CD4-positive, alpha-beta T cell (primary cell): ENCODE measurements at regions not wholly inside any gene's neighbourhood (a gene's known extent, or its start where the extent isn't known, plus 50 kb on each side); places are given as distances from the start of the nearest gene placed in this dataset.

Experiments used
- ATAC-seq: fragments of 200-7000 bp; cut with Tn5 transposase; one replicate; pipeline ENCODE4 v1.10.0; 2022; ENCODE audit warnings: mild to moderate bottlenecking; ENCODE audit not compliant: poor library complexity
- CTCF ChIA-PET: fragments of 350-600 bp; sonication (Branson Sonifier 250); formaldehyde crosslinking; loops from one replicate; lab custom pipeline; 2021; ENCODE audit warnings: antibody characterized with exemption, inconsistent platforms; lab: Charles Lee
- POLR2A ChIA-PET: fragments of 350-600 bp; sonication (Branson Sonifier 250); formaldehyde crosslinking; loops from one replicate; lab custom pipeline; 2021; ENCODE audit warnings: antibody characterized with exemption, inconsistent platforms; lab: Charles Lee
- DNase-seq, 14 experiments: peaks; one replicate each; pipeline ENCODE4 v3.0.0-alpha.2; 2013 to 2020; ENCODE audit warnings: mixed read lengths in 2 of 14
- H3K27ac ChIP-seq, 2 donors: one replicate each; pipeline versions ENCODE4 v1.5.1 to v1.7.0; 2013; ENCODE audit warnings: low read length in 2 of 2, low read depth in 1 of 2, mild to moderate bottlenecking in 1 of 2
- H3K27me3 ChIP-seq, 2 experiments: 1 replicate in 1 of 2; 2 replicates in 1 of 2; pipeline versions ENCODE4 v1.6.1 to v1.7.0; 2013; ENCODE audit warnings: low read length in 2 of 2, control low read depth in 1 of 2, mild to moderate bottlenecking in 1 of 2, moderate library complexity in 1 of 2; ENCODE audit not compliant: insufficient read depth in 2 of 2, control insufficient read depth in 1 of 2
- H3K36me3 ChIP-seq: one replicate; pipeline ENCODE4 v1.6.1; 2013; ENCODE audit warnings: low read length, control low read depth; ENCODE audit not compliant: insufficient read depth
- H3K4me1 ChIP-seq: one replicate; pipeline ENCODE4 v1.6.1; 2013; ENCODE audit warnings: low read length, control low read depth; ENCODE audit not compliant: insufficient read depth
- H3K4me3 ChIP-seq: one replicate; pipeline ENCODE4 v1.5.1; 2013; ENCODE audit warnings: mild to moderate bottlenecking, low read length, moderate library complexity
- H3K9me3 ChIP-seq, 2 experiments: 1 replicate in 1 of 2; 2 replicates in 1 of 2; pipeline versions ENCODE4 v1.6.1 to v1.7.0; 2013; ENCODE audit warnings: low read length in 2 of 2, mild to moderate bottlenecking in 2 of 2, control low read depth in 1 of 2, moderate library complexity in 1 of 2; ENCODE audit not compliant: control insufficient read depth in 1 of 2, insufficient read depth in 1 of 2
- H3K27ac Mint-ChIP-seq: one replicate; pipeline ENCODE4 v1.8.0; 2020; ENCODE audit warnings: mixed read lengths
- H3K27me3 Mint-ChIP-seq: one replicate; pipeline ENCODE4 v1.8.0; 2021; ENCODE audit warnings: mixed read lengths
- H3K36me3 Mint-ChIP-seq: one replicate; pipeline ENCODE4 v1.8.0; 2021; ENCODE audit warnings: low read depth, mixed read lengths
- H3K4me1 Mint-ChIP-seq: one replicate; pipeline ENCODE4 v1.8.0; 2021; ENCODE audit warnings: low read depth, mixed read lengths
- H3K4me3 Mint-ChIP-seq: one replicate; pipeline ENCODE4 v1.8.0; 2020; ENCODE audit warnings: mild to moderate bottlenecking, mixed read lengths
- H3K9me3 Mint-ChIP-seq: one replicate; pipeline ENCODE4 v1.8.0; 2020; ENCODE audit warnings: mixed read lengths
- CTCF ChIP-seq: fragments of 200-600 bp; IDR thresholded peaks from one replicate; pipeline ENCODE4 v1.8.0; 2022; ENCODE audit warnings: antibody characterized with exemption, mild to moderate bottlenecking
- intact Hi-C, 2 experiments: fragments of 100-400 bp; cut with DNase I in 1 of 2; cut with micrococcal nuclease in 1 of 2; formaldehyde crosslinking; loops; one replicate each; pipeline versions ENCODE4 v1.15.1 to v1.9.0; 2023 to 2025; cut with DNase I, micrococcal nuclease

- Histone ChIP-seq H3K27me3 (no peaks in the 10 kb centered on the region), H3K4me1 (no peaks in the 10 kb centered on the region), H3K36me3 (no peaks in the 10 kb centered on the region), H3K27ac (no peak overlapping the region), H3K4me3 (no peak overlapping the region), H3K9me3 (peaks cover 0 to 8% of the 10 kb centered on the region in 2 experiments)
- DNase-seq (no peak), ATAC-seq (no peak)
- peaks cover 8% of the 10 kb centered on the region for H3K9me3 Mint-ChIP-seq
- intact Hi-C loops: no loop called here
- POLR2A ChIA-PET: no interaction called here
- no peak for TF ChIP-seq CTCF
- H3K27me3 Mint-ChIP-seq: no peaks in the 10 kb centered on the region
- CTCF ChIA-PET: no interaction called here
- no peaks in the 10 kb centered on the region for H3K36me3 Mint-ChIP-seq
- no peak overlapping the region for H3K4me3 Mint-ChIP-seq
- no peak overlapping the region for H3K27ac Mint-ChIP-seq
- no peaks in the 10 kb centered on the region for H3K4me1 Mint-ChIP-seq
These were observed 194.4 kb upstream of the PCDH7 start for GRCh38 chr4:30525662-30526315.

- H3K27ac ChIP-seq: no peak overlapping the region
- Mint-ChIP-seq H3K27ac (no peak overlapping the region), H3K4me3 (no peak overlapping the region), H3K36me3 (no peaks in the 10 kb centered on the region), H3K4me1 (no peaks in the 10 kb centered on the region), H3K27me3 (no peaks in the 10 kb centered on the region), H3K9me3 (peaks cover 3% of the 10 kb centered on the region)
- CTCF ChIA-PET: interaction anchor here (0.6 kb wide), 1 partner anchor 297 kb away, joined by 3 read pairs; no protein-coding TSS in a partner anchor
- intact Hi-C loops: no loop called here
- POLR2A ChIA-PET: no interaction called here
- no peaks in the 10 kb centered on the region for H3K27me3 ChIP-seq
- no peak overlapping the region for H3K4me3 ChIP-seq
- no peak for DNase-seq
- no peaks in the 10 kb centered on the region for H3K36me3 ChIP-seq
- no peaks in the 10 kb centered on the region for H3K4me1 ChIP-seq
- ATAC-seq: no peak
- no peak for TF ChIP-seq CTCF
- H3K9me3 ChIP-seq: peaks cover 0 to 12% of the 10 kb centered on the region in 2 experiments
These were observed 184.9 kb upstream of the PCDH7 start for GRCh38 chr4:30535255-30535654.

GRCh38 chr4:30536231-30536630 lies 183.9 kb upstream of the PCDH7 start:
- no peaks in the 10 kb centered on the region for H3K27me3 Mint-ChIP-seq
- no peaks in the 10 kb centered on the region for H3K4me1 Mint-ChIP-seq
- Histone ChIP-seq H3K9me3 (peaks cover 0 to 13% of the 10 kb centered on the region in 2 experiments), H3K4me1 (no peaks in the 10 kb centered on the region), H3K4me3 (no peak overlapping the region), H3K27ac (no peak overlapping the region), H3K36me3 (no peaks in the 10 kb centered on the region), H3K27me3 (no peaks in the 10 kb centered on the region)
- DNase-seq (no peak), ATAC-seq (no peak)
- no peak overlapping the region for H3K4me3 Mint-ChIP-seq
- H3K36me3 Mint-ChIP-seq: no peaks in the 10 kb centered on the region
- no peak overlapping the region for H3K27ac Mint-ChIP-seq
- intact Hi-C loops: no loop called here
- peaks cover 3% of the 10 kb centered on the region for H3K9me3 Mint-ChIP-seq
- no peak for TF ChIP-seq CTCF
- POLR2A ChIA-PET: no interaction called here
- CTCF ChIA-PET: no interaction called here
